Skin epidermis (tissue), 12 donors: ENCODE measurements at regions not wholly inside any gene's neighbourhood (a gene's known extent, or its start where the extent isn't known, plus 50 kb on each side); places are given as distances from the start of the nearest gene placed in this dataset.

ENCODE experiments used
- H3K27ac ChIP-seq, 21 experiments: fragments of 200-600 bp; sonication (generic) in 11 of 21; one replicate each; pipeline ENCODE4 v1.5.0; 2020; ENCODE audit warnings: mild to moderate bottlenecking in 3 of 21, inconsistent platforms in 2 of 21, moderate library complexity in 2 of 21
- H3K4me3 ChIP-seq, 7 experiments: fragments of 200-600 bp; sonication (generic) in 2 of 7; one replicate each; pipeline ENCODE4 v1.5.0; 2020; ENCODE audit warnings: inconsistent platforms in 2 of 7, mild to moderate bottlenecking in 2 of 7, moderate library complexity in 1 of 7

DNA sequence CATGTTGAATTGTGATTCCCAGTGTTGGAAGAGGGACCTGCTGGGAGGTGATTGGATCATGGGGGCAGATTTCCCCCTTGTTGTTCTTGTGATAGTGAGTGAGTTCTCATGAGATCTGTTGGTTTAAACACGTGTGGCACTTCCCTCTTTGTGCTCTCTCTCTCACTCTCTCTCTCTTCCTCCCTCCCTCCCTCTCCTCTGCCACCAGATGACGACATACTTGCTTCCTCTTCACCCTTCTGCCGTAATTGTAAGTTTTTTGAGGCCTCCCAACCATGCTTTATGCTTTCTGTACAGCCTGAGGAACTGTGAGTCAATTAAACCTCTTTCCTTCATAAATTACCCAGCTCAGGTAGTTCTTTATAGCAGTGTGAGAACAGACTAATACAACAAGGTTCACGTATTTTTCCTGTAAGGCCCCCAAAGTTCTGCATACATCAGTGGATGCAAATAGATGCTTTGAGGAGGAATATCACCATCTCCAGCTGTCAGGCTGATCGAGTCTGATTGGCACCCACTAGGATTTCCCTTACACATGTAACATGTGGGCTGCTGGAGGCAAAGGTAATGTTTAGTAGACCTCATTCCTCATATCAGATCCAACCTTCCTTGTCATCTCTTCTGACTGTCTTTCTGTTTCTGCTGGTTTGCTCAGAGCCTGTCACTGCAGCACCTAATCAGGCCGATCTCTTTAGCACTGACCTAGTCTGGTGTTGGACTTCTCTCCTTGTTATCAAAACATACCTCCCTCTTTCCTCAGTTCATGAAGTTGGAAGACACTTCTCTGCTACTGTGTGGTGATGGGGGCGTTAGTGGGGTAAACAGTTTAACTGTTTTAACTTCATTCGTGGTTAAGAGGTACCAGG, 54.3 kb upstream of the BACH2 start:
- Histone ChIP-seq H3K4me3 (no peak overlapping the region), H3K27ac (no peak overlapping the region)

DNA sequence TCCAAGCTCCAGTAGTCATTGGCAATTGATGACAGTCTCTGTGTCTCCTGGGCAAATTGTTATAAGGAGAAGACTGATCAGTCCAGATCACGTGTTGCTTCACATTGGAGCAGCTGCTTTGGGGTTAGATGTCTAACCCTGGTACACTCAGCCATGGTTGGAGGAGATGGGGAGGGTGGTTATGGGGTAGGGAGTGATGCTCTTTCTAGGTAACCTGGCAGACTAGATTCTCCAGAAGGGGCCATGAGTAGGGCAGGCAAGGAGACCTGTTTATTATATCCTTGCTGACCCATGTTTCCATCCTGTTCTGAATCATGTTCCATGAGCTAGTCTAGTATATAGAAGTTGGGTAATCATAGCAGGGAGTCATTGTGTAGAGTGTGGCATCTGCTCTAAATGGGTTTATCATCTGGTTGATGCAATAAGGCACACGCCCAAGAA, 50.8 kb upstream of the BACH2 start:
- Histone ChIP-seq H3K27ac (no peak overlapping the region), H3K4me3 (no peak overlapping the region)

DNA sequence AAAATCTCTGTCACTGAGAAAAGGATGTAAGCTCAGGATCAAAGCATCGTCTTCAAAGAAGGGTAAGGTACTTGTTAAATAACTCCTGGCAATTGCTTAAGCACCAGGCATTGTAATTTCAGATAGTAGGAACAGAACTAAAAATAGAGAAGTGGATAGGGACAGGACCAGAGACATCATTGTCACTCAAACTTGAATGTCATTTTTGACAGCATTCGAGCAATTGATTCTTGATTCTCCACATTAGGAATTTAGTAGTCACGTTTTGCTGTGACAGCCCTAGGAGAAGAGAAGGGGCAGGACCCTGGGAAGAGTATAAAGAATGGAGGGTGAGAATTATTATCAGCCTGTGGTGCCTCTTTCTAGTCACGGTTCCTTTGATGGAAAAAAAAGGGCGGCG, 50.1 kb upstream of the BACH2 start:
- no peak overlapping the region for H3K4me3 ChIP-seq
- H3K27ac ChIP-seq, result no peak overlapping the region
